ENCODE measurements at regions not wholly inside any gene's neighbourhood (a gene's known extent, or its start where the extent isn't known, plus 50 kb on each side); places are given as distances from the start of the nearest gene placed in this dataset.

- H3K4ac ChIP-seq (ENCODE audit: low read length), result no peak overlapping the region
- no peak overlapping the region for H4K91ac ChIP-seq (ENCODE audit: low read depth, low read length, poor library complexity)
- no peak overlapping the region for H2BK12ac ChIP-seq (ENCODE audit: low read length)
- H3K9ac ChIP-seq (ENCODE audit: low read depth, low read length, poor library complexity), result no peak overlapping the region
- no peak overlapping the region for H3K27ac ChIP-seq (replicated peaks; ENCODE audit: low read length)
- no peak overlapping the region for H2BK120ac ChIP-seq (ENCODE audit: low read depth, low read length)
- no peak overlapping the region for H2BK5ac ChIP-seq (ENCODE audit: low read length)
- H3K79me1 ChIP-seq (ENCODE audit: low read depth, low read length), result no peaks in the 10 kb centered on the region
- no peaks in the 10 kb centered on the region for H3K9me3 ChIP-seq (replicated peaks in 1 of 2; ENCODE audit: control insufficient read depth in 2 of 2, insufficient read depth in 1 of 2, low read depth in 1 of 2, low read length in 2 of 2)
- no peak overlapping the region for H3K18ac ChIP-seq (ENCODE audit: low read length)
- no peaks in the 10 kb centered on the region for H3K27me3 ChIP-seq (ENCODE audit: control insufficient read depth in 3 of 3, insufficient read depth in 3 of 3, low read depth in 1 of 3, low read length in 3 of 3)
- no peaks in the 10 kb centered on the region for H3K4me1 ChIP-seq (ENCODE audit: control insufficient read depth in 2 of 2, insufficient read depth in 1 of 2, low read depth in 1 of 2, low read length in 2 of 2)
- no peak overlapping the region for H3K4me3 ChIP-seq (ENCODE audit: low read length in 2 of 2)
- no peak overlapping the region for H4K8ac ChIP-seq (ENCODE audit: low read depth, low read length)
- H2AK5ac ChIP-seq (ENCODE audit: low read depth, low read length), result no peak overlapping the region
- no CpG with 5 or more reads among the region's 2 CpGs for WGBS, 2 donors (ENCODE audit: extremely low coverage in 2 of 2, insufficient read length in 2 of 2, insufficient replicate concordance in 1 of 2)
- no peak for DNase-seq (ENCODE audit: low spot score)
- H3K14ac ChIP-seq (ENCODE audit: low read length), result no peak overlapping the region
- no peak overlapping the region for H2BK15ac ChIP-seq (ENCODE audit: low read length)
- no peak overlapping the region for H2AFZ ChIP-seq (ENCODE audit: low read length)
- no peaks in the 10 kb centered on the region for H3K36me3 ChIP-seq (replicated peaks in 1 of 2; ENCODE audit: control insufficient read depth in 2 of 2, insufficient read depth in 2 of 2, low read length in 2 of 2)
- H3K23ac ChIP-seq (ENCODE audit: low read depth, low read length, poor library complexity), result no peak overlapping the region
- no peak overlapping the region for H3K4me2 ChIP-seq (ENCODE audit: insufficient read depth, low read length, poor library complexity, severe bottlenecking)
Observed at GRCh38 chr4:178799204-178799603, 1357.0 kb upstream of the AGA start.

GRCh38 chr4:178808106-178808505 is 1365.9 kb upstream of the AGA start:
- no peak overlapping the region for H2BK12ac ChIP-seq (ENCODE audit: low read length)
- no peak overlapping the region for H2BK120ac ChIP-seq (ENCODE audit: low read depth, low read length)
- no peak overlapping the region for H4K91ac ChIP-seq (ENCODE audit: low read depth, low read length, poor library complexity)
- H3K4me3 ChIP-seq (ENCODE audit: low read length in 2 of 2), result no peak overlapping the region
- H4K8ac ChIP-seq (ENCODE audit: low read depth, low read length), result no peak overlapping the region
- no peaks in the 10 kb centered on the region for H3K36me3 ChIP-seq (replicated peaks in 1 of 2; ENCODE audit: control insufficient read depth in 2 of 2, insufficient read depth in 2 of 2, low read length in 2 of 2)
- no peak overlapping the region for H3K27ac ChIP-seq (replicated peaks; ENCODE audit: low read length)
- no peak overlapping the region for H3K14ac ChIP-seq (ENCODE audit: low read length)
- no peak overlapping the region for H3K23ac ChIP-seq (ENCODE audit: low read depth, low read length, poor library complexity)
- H3K79me1 ChIP-seq (ENCODE audit: low read depth, low read length), result no peaks in the 10 kb centered on the region
- no peaks in the 10 kb centered on the region for H3K9me3 ChIP-seq (replicated peaks in 1 of 2; ENCODE audit: control insufficient read depth in 2 of 2, insufficient read depth in 1 of 2, low read depth in 1 of 2, low read length in 2 of 2)
- no peak overlapping the region for H3K4me2 ChIP-seq (ENCODE audit: insufficient read depth, low read length, poor library complexity, severe bottlenecking)
- no peak overlapping the region for H2BK5ac ChIP-seq (ENCODE audit: low read length)
- H3K4ac ChIP-seq (ENCODE audit: low read length), result no peak overlapping the region
- no peak overlapping the region for H2AK5ac ChIP-seq (ENCODE audit: low read depth, low read length)
- H3K4me1 ChIP-seq (ENCODE audit: control insufficient read depth in 2 of 2, insufficient read depth in 1 of 2, low read depth in 1 of 2, low read length in 2 of 2), result peaks cover 0 to 2% of the 10 kb centered on the region in 2 donors
- no CpG with 5 or more reads among the region's 1 CpG for WGBS, 2 donors (ENCODE audit: extremely low coverage in 2 of 2, insufficient read length in 2 of 2, insufficient replicate concordance in 1 of 2)
- H3K9ac ChIP-seq (ENCODE audit: low read depth, low read length, poor library complexity), result no peak overlapping the region
- no peak for DNase-seq (ENCODE audit: low spot score)
- H3K27me3 ChIP-seq (ENCODE audit: control insufficient read depth in 3 of 3, insufficient read depth in 3 of 3, low read depth in 1 of 3, low read length in 3 of 3), result no peaks in the 10 kb centered on the region
- no peak overlapping the region for H2AFZ ChIP-seq (ENCODE audit: low read length)
- no peak overlapping the region for H3K18ac ChIP-seq (ENCODE audit: low read length)
- no peak overlapping the region for H2BK15ac ChIP-seq (ENCODE audit: low read length)

- DNase-seq (ENCODE audit: low spot score), result no peak
- H2BK120ac ChIP-seq (ENCODE audit: low read depth, low read length), result no peak overlapping the region
Observed at GRCh38 chr4:178809921-178810320, 1367.7 kb upstream of the AGA start.

GRCh38 chr4:178811356-178811755 is 1369.1 kb upstream of the AGA start:
- no peak overlapping the region for H3K18ac ChIP-seq (ENCODE audit: low read length)
- no peak overlapping the region for H4K91ac ChIP-seq (ENCODE audit: low read depth, low read length, poor library complexity)
- no peak overlapping the region for H3K4ac ChIP-seq (ENCODE audit: low read length)
- no peak overlapping the region for H3K23ac ChIP-seq (ENCODE audit: low read depth, low read length, poor library complexity)
- no peaks in the 10 kb centered on the region for H3K9me3 ChIP-seq (replicated peaks in 1 of 2; ENCODE audit: control insufficient read depth in 2 of 2, insufficient read depth in 1 of 2, low read depth in 1 of 2, low read length in 2 of 2)
- no CpG with 5 or more reads among the region's 2 CpGs for WGBS, 2 donors (ENCODE audit: extremely low coverage in 2 of 2, insufficient read length in 2 of 2, insufficient replicate concordance in 1 of 2)
- H2AFZ ChIP-seq (ENCODE audit: low read length), result no peak overlapping the region
- no peak overlapping the region for H3K9ac ChIP-seq (ENCODE audit: low read depth, low read length, poor library complexity)
- H3K14ac ChIP-seq (ENCODE audit: low read length), result no peak overlapping the region
- no peak overlapping the region for H4K8ac ChIP-seq (ENCODE audit: low read depth, low read length)
- DNase-seq (ENCODE audit: low spot score), result no peak
- no peak overlapping the region for H2AK5ac ChIP-seq (ENCODE audit: low read depth, low read length)
- no peaks in the 10 kb centered on the region for H3K79me1 ChIP-seq (ENCODE audit: low read depth, low read length)
- no peak overlapping the region for H3K4me3 ChIP-seq (ENCODE audit: low read length in 2 of 2)
- H3K27ac ChIP-seq (replicated peaks; ENCODE audit: low read length), result no peak overlapping the region
- no peaks in the 10 kb centered on the region for H3K27me3 ChIP-seq (ENCODE audit: control insufficient read depth in 3 of 3, insufficient read depth in 3 of 3, low read depth in 1 of 3, low read length in 3 of 3)
- no peaks in the 10 kb centered on the region for H3K4me1 ChIP-seq (ENCODE audit: control insufficient read depth in 2 of 2, insufficient read depth in 1 of 2, low read depth in 1 of 2, low read length in 2 of 2)
- H2BK120ac ChIP-seq (ENCODE audit: low read depth, low read length), result no peak overlapping the region
- no peak overlapping the region for H3K4me2 ChIP-seq (ENCODE audit: insufficient read depth, low read length, poor library complexity, severe bottlenecking)
- no peak overlapping the region for H2BK15ac ChIP-seq (ENCODE audit: low read length)
- H2BK5ac ChIP-seq (ENCODE audit: low read length), result no peak overlapping the region
- H2BK12ac ChIP-seq (ENCODE audit: low read length), result no peak overlapping the region
- H3K36me3 ChIP-seq (replicated peaks in 1 of 2; ENCODE audit: control insufficient read depth in 2 of 2, insufficient read depth in 2 of 2, low read length in 2 of 2), result no peaks in the 10 kb centered on the region

More at GRCh38 chr4:178809921-178810320, 1367.7 kb upstream of the AGA start:
- no peaks in the 10 kb centered on the region for H3K9me3 ChIP-seq (replicated peaks in 1 of 2; ENCODE audit: control insufficient read depth in 2 of 2, insufficient read depth in 1 of 2, low read depth in 1 of 2, low read length in 2 of 2)
- no peak overlapping the region for H3K4me3 ChIP-seq (ENCODE audit: low read length in 2 of 2)
- no peaks in the 10 kb centered on the region for H3K36me3 ChIP-seq (replicated peaks in 1 of 2; ENCODE audit: control insufficient read depth in 2 of 2, insufficient read depth in 2 of 2, low read length in 2 of 2)
- H2BK5ac ChIP-seq (ENCODE audit: low read length), result no peak overlapping the region
- no peak overlapping the region for H4K91ac ChIP-seq (ENCODE audit: low read depth, low read length, poor library complexity)
- no peak overlapping the region for H3K27ac ChIP-seq (replicated peaks; ENCODE audit: low read length)
- no peak overlapping the region for H4K8ac ChIP-seq (ENCODE audit: low read depth, low read length)
- no peak overlapping the region for H3K9ac ChIP-seq (ENCODE audit: low read depth, low read length, poor library complexity)
- no peak overlapping the region for H2BK15ac ChIP-seq (ENCODE audit: low read length)
- H3K27me3 ChIP-seq (ENCODE audit: control insufficient read depth in 3 of 3, insufficient read depth in 3 of 3, low read depth in 1 of 3, low read length in 3 of 3), result no peaks in the 10 kb centered on the region
- H3K23ac ChIP-seq (ENCODE audit: low read depth, low read length, poor library complexity), result no peak overlapping the region
- H3K18ac ChIP-seq (ENCODE audit: low read length), result no peak overlapping the region
- H3K4me1 ChIP-seq (ENCODE audit: control insufficient read depth in 2 of 2, insufficient read depth in 1 of 2, low read depth in 1 of 2, low read length in 2 of 2), result no peaks in the 10 kb centered on the region
- H3K4me2 ChIP-seq (ENCODE audit: insufficient read depth, low read length, poor library complexity, severe bottlenecking), result no peak overlapping the region
- no peak overlapping the region for H2AFZ ChIP-seq (ENCODE audit: low read length)
- H2AK5ac ChIP-seq (ENCODE audit: low read depth, low read length), result no peak overlapping the region
- H3K79me1 ChIP-seq (ENCODE audit: low read depth, low read length), result no peaks in the 10 kb centered on the region
- WGBS, 2 donors (ENCODE audit: extremely low coverage in 2 of 2, insufficient read length in 2 of 2, insufficient replicate concordance in 1 of 2), result no CpG with 5 or more reads among the region's 2 CpGs
- H3K14ac ChIP-seq (ENCODE audit: low read length), result no peak overlapping the region
- no peak overlapping the region for H2BK12ac ChIP-seq (ENCODE audit: low read length)
- H3K4ac ChIP-seq (ENCODE audit: low read length), result no peak overlapping the region

Data from neuronal stem cell (in vitro differentiated cells).